Urothelium cell line (cell line): ENCODE measurements at regions not wholly inside any gene's neighbourhood (a gene's known extent, or its start where the extent isn't known, plus 50 kb on each side); places are given as distances from the start of the nearest gene placed in this dataset.
A peak's percentile ranks its signal among the peaks of the same experiment; 100 is the strongest.
"Not testable (repeated sequence)": the region's sequence is repeated elsewhere in the genome, so short reads cannot be mapped to it uniquely, and the experiment has no call there.

Experiments
- DNase-seq: peaks from one replicate; pipeline ENCODE4 v3.0.0; 2011; ENCODE audit warnings: low spot score, mixed read lengths
- FAIRE-seq: peaks from 2 replicates; lab custom pipeline; 2011; peaks lifted over from hg19 to GRCh38; lab: Jason Lieb, UNC

GRCh38 chr14:56025191-56025590 lies 93.0 kb upstream of the PELI2 start:
- DNase-seq (no peak), FAIRE-seq (no peak)

- DNase-seq: no peak
- peak; percentile 77 for FAIRE-seq
Measured at GRCh38 chr14:56026506-56026905, 91.7 kb upstream of the PELI2 start.

- no peak for FAIRE-seq
- no peak for DNase-seq
Measured at GRCh38 chr14:56027421-56027820, 90.8 kb upstream of the PELI2 start.

- FAIRE-seq (peak; percentile 88), DNase-seq (no peak)
Measured at GRCh38 chr14:56027916-56028712, 90.1 kb upstream of the PELI2 start.

- FAIRE-seq: no peak
Measured at GRCh38 chr14:56036353-56036752, 81.9 kb upstream of the PELI2 start.

GRCh38 chr14:56040121-56040520 lies 78.1 kb upstream of the PELI2 start:
- FAIRE-seq (no peak), DNase-seq (no peak)

More at GRCh38 chr14:56036353-56036752, 81.9 kb upstream of the PELI2 start:
- DNase-seq: no peak

- DNase-seq: no peak
- FAIRE-seq: no peak
Measured at GRCh38 chr14:56044196-56044595, 74.0 kb upstream of the PELI2 start.

GRCh38 chr14:56046546-56046945 lies 71.7 kb upstream of the PELI2 start:
- no peak for FAIRE-seq
- DNase-seq: no peak

GRCh38 chr14:56046996-56047395 lies 71.2 kb upstream of the PELI2 start:
- no peak for DNase-seq
- no peak for FAIRE-seq

- no peak for DNase-seq
- FAIRE-seq: no peak
Measured at GRCh38 chr14:56049536-56049935, 68.7 kb upstream of the PELI2 start.

GRCh38 chr14:56055511-56055910 lies 62.7 kb upstream of the PELI2 start:
- FAIRE-seq (no peak), DNase-seq (no peak)

- DNase-seq (no peak), FAIRE-seq (peak; percentile 23)
Measured at GRCh38 chr14:56056031-56056430, 62.2 kb upstream of the PELI2 start.

- no peak for FAIRE-seq
- DNase-seq: no peak
Measured at GRCh38 chr14:56057071-56057741, 61.0 kb upstream of the PELI2 start.

GRCh38 chr14:56057767-56058166 lies 60.4 kb upstream of the PELI2 start:
- FAIRE-seq (no peak), DNase-seq (no peak)

GRCh38 chr14:56059054-56059453 lies 59.2 kb upstream of the PELI2 start:
- FAIRE-seq (peak; percentile 82), DNase-seq (no peak)

- no peak for FAIRE-seq
- DNase-seq: no peak
Measured at GRCh38 chr14:56061051-56061450, 57.2 kb upstream of the PELI2 start.

- DNase-seq (no peak), FAIRE-seq (no peak)
Measured at GRCh38 chr14:56063131-56063530, 55.1 kb upstream of the PELI2 start.

- FAIRE-seq (no peak), DNase-seq (no peak)
Measured at GRCh38 chr14:56064513-56064912, 53.7 kb upstream of the PELI2 start.

- FAIRE-seq: peak; percentile 78
Measured at GRCh38 chr14:56065199-56065598, 53.0 kb upstream of the PELI2 start.

GRCh38 chr14:56065621-56066290 lies 52.5 kb upstream of the PELI2 start:
- DNase-seq (no peak), FAIRE-seq (peak; percentile 30)

More at GRCh38 chr14:56065199-56065598, 53.0 kb upstream of the PELI2 start:
- DNase-seq: not testable (repeated sequence)
